ENCODE measurements at regions not wholly inside any gene's neighbourhood (a gene's known extent, or its start where the extent isn't known, plus 50 kb on each side); places are given as distances from the start of the nearest gene placed in this dataset.

DNA sequence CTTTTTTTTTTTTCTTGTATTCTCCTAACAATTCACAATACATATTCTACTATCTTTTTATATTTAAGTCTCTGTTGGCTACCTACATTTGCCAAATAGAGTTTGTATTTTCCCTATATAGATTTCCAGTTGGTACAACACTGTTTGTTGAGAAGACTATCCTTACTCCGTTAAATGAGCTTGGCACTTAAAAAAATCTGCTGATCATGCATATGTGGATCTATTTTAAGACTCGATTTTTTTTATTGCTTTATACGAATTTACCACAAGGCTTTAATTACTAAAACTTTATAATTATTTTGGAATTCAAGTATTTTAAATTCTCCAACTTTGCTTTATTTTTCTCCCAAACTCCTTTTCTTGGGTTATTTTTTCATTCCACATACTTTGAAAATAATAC lies 855.6 kb downstream of the C6orf118 start:
- Histone ChIP-seq H3K9me2 (replicated peaks; ENCODE audit: insufficient read depth, low read length) (no peaks in the 10 kb centered on the region), H4K20me1 (ENCODE audit: insufficient read depth, low read length) (no peaks in the 10 kb centered on the region), H3K4me3 (ENCODE audit: low read length) (no peak overlapping the region), H3F3A (ENCODE audit: insufficient read depth, low read length) (no peaks in the 10 kb centered on the region), H3K36me3 (replicated peaks; ENCODE audit: insufficient read depth, low read length) (no peaks in the 10 kb centered on the region), H2AFZ (ENCODE audit: low read length) (no peak overlapping the region), H3K9ac (ENCODE audit: low read length) (no peak overlapping the region), H3K27me3 (replicated peaks; ENCODE audit: insufficient read depth, low read length) (no peaks in the 10 kb centered on the region), H3K79me2 (ENCODE audit: low read length) (no peaks in the 10 kb centered on the region), H3K27ac (ENCODE audit: low read length) (no peak overlapping the region), H3K9me3 (replicated peaks; ENCODE audit: insufficient read depth, low read length) (no peaks in the 10 kb centered on the region), H3K4me1 (ENCODE audit: low read length) (no peaks in the 10 kb centered on the region), H3K4me2 (ENCODE audit: low read depth, low read length) (no peak overlapping the region)
- no peak for DNase-seq
- TF ChIP-seq, protein P1, sequence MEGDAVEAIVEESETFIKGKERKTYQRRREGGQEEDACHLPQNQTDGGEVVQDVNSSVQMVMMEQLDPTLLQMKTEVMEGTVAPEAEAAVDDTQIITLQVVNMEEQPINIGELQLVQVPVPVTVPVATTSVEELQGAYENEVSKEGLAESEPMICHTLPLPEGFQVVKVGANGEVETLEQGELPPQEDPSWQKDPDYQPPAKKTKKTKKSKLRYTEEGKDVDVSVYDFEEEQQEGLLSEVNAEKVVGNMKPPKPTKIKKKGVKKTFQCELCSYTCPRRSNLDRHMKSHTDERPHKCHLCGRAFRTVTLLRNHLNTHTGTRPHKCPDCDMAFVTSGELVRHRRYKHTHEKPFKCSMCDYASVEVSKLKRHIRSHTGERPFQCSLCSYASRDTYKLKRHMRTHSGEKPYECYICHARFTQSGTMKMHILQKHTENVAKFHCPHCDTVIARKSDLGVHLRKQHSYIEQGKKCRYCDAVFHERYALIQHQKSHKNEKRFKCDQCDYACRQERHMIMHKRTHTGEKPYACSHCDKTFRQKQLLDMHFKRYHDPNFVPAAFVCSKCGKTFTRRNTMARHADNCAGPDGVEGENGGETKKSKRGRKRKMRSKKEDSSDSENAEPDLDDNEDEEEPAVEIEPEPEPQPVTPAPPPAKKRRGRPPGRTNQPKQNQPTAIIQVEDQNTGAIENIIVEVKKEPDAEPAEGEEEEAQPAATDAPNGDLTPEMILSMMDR (IDR thresholded peaks at IDR 0.05; ENCODE audit: low read length) = no peak
- TF ChIP-seq EZH2 (optimal IDR thresholded peaks at IDR 0.05; ENCODE audit: low read depth, low read length) = no peak
- no peak for TF ChIP-seq EZH2phosphoT487 (IDR thresholded peaks at IDR 0.05; ENCODE audit: low read length)

DNA sequence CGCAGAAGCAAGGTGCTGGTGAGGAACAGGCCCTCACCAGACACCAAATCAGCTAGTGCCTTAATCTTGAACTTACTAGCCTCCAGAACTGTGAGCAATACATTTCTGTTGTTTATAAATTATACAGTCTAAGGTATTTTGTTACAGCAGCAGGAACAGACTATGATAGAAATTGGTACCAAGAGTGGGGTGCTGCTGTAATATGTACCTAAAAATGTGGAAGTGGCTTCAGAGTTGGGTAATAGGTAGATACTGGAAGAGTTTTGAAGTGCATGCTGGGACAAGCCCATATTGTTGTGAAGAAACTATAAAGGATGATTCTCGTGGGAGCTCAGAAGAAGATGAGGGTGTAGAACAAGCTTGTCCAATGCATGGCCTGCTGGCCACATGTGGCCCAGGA lies 866.8 kb downstream of the C6orf118 start:
- TF ChIP-seq, protein P1 (IDR thresholded peaks at IDR 0.05; ENCODE audit: low read length) = no peak
- TF ChIP-seq EZH2 (optimal IDR thresholded peaks at IDR 0.05; ENCODE audit: low read depth, low read length) (no peak), EZH2phosphoT487 (IDR thresholded peaks at IDR 0.05; ENCODE audit: low read length) (no peak)
- H3K4me2 ChIP-seq (ENCODE audit: low read depth, low read length) = no peak overlapping the region
- no peaks in the 10 kb centered on the region for H3K4me1 ChIP-seq (ENCODE audit: low read length)
- no peaks in the 10 kb centered on the region for H3K27me3 ChIP-seq (replicated peaks; ENCODE audit: insufficient read depth, low read length)
- no peak for DNase-seq
- no peaks in the 10 kb centered on the region for H3K9me3 ChIP-seq (replicated peaks; ENCODE audit: insufficient read depth, low read length)
- H3K36me3 ChIP-seq (replicated peaks; ENCODE audit: insufficient read depth, low read length) = no peaks in the 10 kb centered on the region
- no peak overlapping the region for H3K27ac ChIP-seq (ENCODE audit: low read length)
- H3K79me2 ChIP-seq (ENCODE audit: low read length) = no peaks in the 10 kb centered on the region
- H3K9me2 ChIP-seq (replicated peaks; ENCODE audit: insufficient read depth, low read length) = no peaks in the 10 kb centered on the region
- H2AFZ ChIP-seq (ENCODE audit: low read length) = no peak overlapping the region
- H3F3A ChIP-seq (ENCODE audit: insufficient read depth, low read length) = no peaks in the 10 kb centered on the region
- H3K4me3 ChIP-seq (ENCODE audit: low read length) = no peak overlapping the region
- H3K9ac ChIP-seq (ENCODE audit: low read length) = no peak overlapping the region
- H4K20me1 ChIP-seq (ENCODE audit: insufficient read depth, low read length) = no peaks in the 10 kb centered on the region

DNA sequence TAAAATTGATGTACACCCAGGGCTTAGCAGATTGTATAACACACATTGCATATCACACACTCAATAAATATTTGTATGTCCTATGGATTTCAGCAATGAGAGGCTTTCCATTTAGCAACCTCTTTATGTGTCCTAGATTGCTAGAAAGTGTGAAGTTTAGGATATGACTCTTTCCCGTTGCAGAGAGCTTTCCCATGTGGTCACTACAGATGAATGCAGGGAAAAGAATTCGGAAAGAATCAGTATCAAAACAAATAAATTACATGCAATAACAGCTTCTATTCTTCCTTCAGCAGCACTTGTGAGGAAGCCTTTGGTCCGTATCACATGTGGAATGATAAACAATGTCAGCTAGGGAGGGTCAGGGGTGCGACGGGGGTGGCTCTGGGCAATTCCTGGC lies 870.1 kb downstream of the C6orf118 start:
- Histone ChIP-seq H3K9me3 (replicated peaks; ENCODE audit: insufficient read depth, low read length) (no peaks in the 10 kb centered on the region), H2AFZ (ENCODE audit: low read length) (no peak overlapping the region), H3K9ac (ENCODE audit: low read length) (no peak overlapping the region), H3K36me3 (replicated peaks; ENCODE audit: insufficient read depth, low read length) (no peaks in the 10 kb centered on the region), H3K27me3 (replicated peaks; ENCODE audit: insufficient read depth, low read length) (no peaks in the 10 kb centered on the region), H3K79me2 (ENCODE audit: low read length) (no peaks in the 10 kb centered on the region), H3F3A (ENCODE audit: insufficient read depth, low read length) (no peaks in the 10 kb centered on the region), H3K4me2 (ENCODE audit: low read depth, low read length) (no peak overlapping the region), H3K9me2 (replicated peaks; ENCODE audit: insufficient read depth, low read length) (no peaks in the 10 kb centered on the region), H3K27ac (ENCODE audit: low read length) (no peak overlapping the region), H4K20me1 (ENCODE audit: insufficient read depth, low read length) (no peaks in the 10 kb centered on the region), H3K4me1 (ENCODE audit: low read length) (no peaks in the 10 kb centered on the region), H3K4me3 (ENCODE audit: low read length) (no peak overlapping the region)
- DNase-seq = no peak
- TF ChIP-seq EZH2phosphoT487 (IDR thresholded peaks at IDR 0.05; ENCODE audit: low read length) (no peak), EZH2 (optimal IDR thresholded peaks at IDR 0.05; ENCODE audit: low read depth, low read length) (no peak)
- TF ChIP-seq, protein P1 (IDR thresholded peaks at IDR 0.05; ENCODE audit: low read length) = no peak

All from MM.1S (cell line).